ENCODE measurements at regions not wholly inside any gene's neighbourhood (a gene's known extent, or its start where the extent isn't known, plus 50 kb on each side); places are given as distances from the start of the nearest gene placed in this dataset.
"Not testable (repeated sequence)": the region's sequence is repeated elsewhere in the genome, so short reads cannot be mapped to it uniquely, and the experiment has no call there.

GRCh38 chr7:124630395-124630794 lies 135.2 kb downstream of the GPR37 start:
- Mint-ChIP-seq H3K27ac (ENCODE audit: unreplicated experiment) (no peak overlapping the region), H3K4me3 (ENCODE audit: unreplicated experiment) (no peak overlapping the region), H3K9me3 (ENCODE audit: unreplicated experiment) (no peaks in the 10 kb centered on the region), H3K4me1 (ENCODE audit: low read depth, unreplicated experiment) (no peaks in the 10 kb centered on the region), H3K36me3 (ENCODE audit: insufficient read depth, unreplicated experiment) (no peaks in the 10 kb centered on the region), H3K27me3 (ENCODE audit: insufficient read depth, unreplicated experiment) (no peaks in the 10 kb centered on the region)
- ChIA-PET POLR2A (no interaction called here), CTCF (no interaction called here)
- Histone ChIP-seq H3K4me1 (no peaks in the 10 kb centered on the region), H3K9me3 (peaks cover 3% of the 10 kb centered on the region; the same call in 1 of the 2 replicates), H3K36me3 (ENCODE audit: control insufficient read depth, insufficient read depth, low read length) (no peaks in the 10 kb centered on the region), H3K27me3 (replicated peaks; ENCODE audit: control insufficient read depth, insufficient read depth, low read length) (no peaks in the 10 kb centered on the region), H3K4me3 (ENCODE audit: low read depth, low read length) (no peak overlapping the region)
- TF ChIP-seq, protein P1, sequence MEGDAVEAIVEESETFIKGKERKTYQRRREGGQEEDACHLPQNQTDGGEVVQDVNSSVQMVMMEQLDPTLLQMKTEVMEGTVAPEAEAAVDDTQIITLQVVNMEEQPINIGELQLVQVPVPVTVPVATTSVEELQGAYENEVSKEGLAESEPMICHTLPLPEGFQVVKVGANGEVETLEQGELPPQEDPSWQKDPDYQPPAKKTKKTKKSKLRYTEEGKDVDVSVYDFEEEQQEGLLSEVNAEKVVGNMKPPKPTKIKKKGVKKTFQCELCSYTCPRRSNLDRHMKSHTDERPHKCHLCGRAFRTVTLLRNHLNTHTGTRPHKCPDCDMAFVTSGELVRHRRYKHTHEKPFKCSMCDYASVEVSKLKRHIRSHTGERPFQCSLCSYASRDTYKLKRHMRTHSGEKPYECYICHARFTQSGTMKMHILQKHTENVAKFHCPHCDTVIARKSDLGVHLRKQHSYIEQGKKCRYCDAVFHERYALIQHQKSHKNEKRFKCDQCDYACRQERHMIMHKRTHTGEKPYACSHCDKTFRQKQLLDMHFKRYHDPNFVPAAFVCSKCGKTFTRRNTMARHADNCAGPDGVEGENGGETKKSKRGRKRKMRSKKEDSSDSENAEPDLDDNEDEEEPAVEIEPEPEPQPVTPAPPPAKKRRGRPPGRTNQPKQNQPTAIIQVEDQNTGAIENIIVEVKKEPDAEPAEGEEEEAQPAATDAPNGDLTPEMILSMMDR (IDR thresholded peaks at IDR 0.05; ENCODE audit: insufficient read depth in 1 of 2, low read depth in 1 of 2, low read length in 1 of 2, severe bottlenecking in 1 of 2, unreplicated experiment in 1 of 2): no peak
- BruUV-seq (replicated peaks): no TSS peak
- intact Hi-C loops (cut with micrococcal nuclease; ENCODE audit: unreplicated experiment): no loop called here
- DNase-seq: no peak

DNA sequence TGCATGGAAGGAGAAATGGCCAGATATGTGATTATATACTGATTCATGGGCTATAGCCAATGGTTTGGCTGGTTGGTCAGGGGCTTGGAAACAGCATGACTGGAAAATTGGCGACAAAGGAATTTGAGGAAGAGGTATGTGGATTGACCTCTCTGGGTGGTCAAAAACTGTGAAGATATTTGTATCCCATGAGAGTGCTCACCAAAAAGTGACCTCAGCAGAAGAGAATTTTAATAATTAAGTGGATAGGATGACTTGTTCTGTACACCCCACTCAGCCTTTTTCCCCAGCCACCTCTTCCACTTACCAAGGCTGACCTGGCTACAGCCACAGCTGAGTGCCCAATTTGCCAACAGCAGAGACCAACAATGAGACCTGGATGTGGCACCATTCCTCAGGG lies 146.7 kb downstream of the GPR37 start:
- no peaks in the 10 kb centered on the region for H3K36me3 ChIP-seq (ENCODE audit: control insufficient read depth, insufficient read depth, low read length)
- Mint-ChIP-seq H3K4me1 (ENCODE audit: low read depth, unreplicated experiment) (no peaks in the 10 kb centered on the region), H3K27me3 (ENCODE audit: insufficient read depth, unreplicated experiment) (no peaks in the 10 kb centered on the region), H3K36me3 (ENCODE audit: insufficient read depth, unreplicated experiment) (no peaks in the 10 kb centered on the region), H3K27ac (ENCODE audit: unreplicated experiment) (no peak overlapping the region), H3K4me3 (ENCODE audit: unreplicated experiment) (no peak overlapping the region), H3K9me3 (ENCODE audit: unreplicated experiment) (no peaks in the 10 kb centered on the region)
- no TSS peak for BruUV-seq (replicated peaks)
- ChIA-PET POLR2A (no interaction called here), CTCF (no interaction called here)
- H3K9me3 ChIP-seq: no peaks in the 10 kb centered on the region
- no peaks in the 10 kb centered on the region for H3K4me1 ChIP-seq
- no peak overlapping the region for H3K4me3 ChIP-seq (ENCODE audit: low read depth, low read length)
- TF ChIP-seq, protein P1 (IDR thresholded peaks at IDR 0.05; ENCODE audit: insufficient read depth in 1 of 2, low read depth in 1 of 2, low read length in 1 of 2, severe bottlenecking in 1 of 2, unreplicated experiment in 1 of 2): no peak
- no peak for DNase-seq
- H3K27me3 ChIP-seq (replicated peaks; ENCODE audit: control insufficient read depth, insufficient read depth, low read length): no peaks in the 10 kb centered on the region
- intact Hi-C loops (cut with micrococcal nuclease; ENCODE audit: unreplicated experiment): no loop called here

GRCh38 chr7:124618051-124618450 lies 147.5 kb downstream of the GPR37 start:
- CTCF ChIA-PET; H3K4me3 Mint-ChIP-seq (ENCODE audit: unreplicated experiment); DNase-seq; H3K27me3 Mint-ChIP-seq (ENCODE audit: insufficient read depth, unreplicated experiment); BruUV-seq (replicated peaks); H3K27me3 ChIP-seq (replicated peaks; ENCODE audit: control insufficient read depth, insufficient read depth, low read length); POLR2A ChIA-PET; H3K4me1 Mint-ChIP-seq (ENCODE audit: low read depth, unreplicated experiment); H3K36me3 Mint-ChIP-seq (ENCODE audit: insufficient read depth, unreplicated experiment); intact Hi-C loops (cut with micrococcal nuclease; ENCODE audit: unreplicated experiment); H3K9me3 Mint-ChIP-seq (ENCODE audit: unreplicated experiment); H3K27ac Mint-ChIP-seq (ENCODE audit: unreplicated experiment); H3K9me3 ChIP-seq; H3K4me3 ChIP-seq (ENCODE audit: low read depth, low read length); H3K4me1 ChIP-seq; H3K36me3 ChIP-seq (ENCODE audit: control insufficient read depth, insufficient read depth, low read length): not testable (repeated sequence)

DNA sequence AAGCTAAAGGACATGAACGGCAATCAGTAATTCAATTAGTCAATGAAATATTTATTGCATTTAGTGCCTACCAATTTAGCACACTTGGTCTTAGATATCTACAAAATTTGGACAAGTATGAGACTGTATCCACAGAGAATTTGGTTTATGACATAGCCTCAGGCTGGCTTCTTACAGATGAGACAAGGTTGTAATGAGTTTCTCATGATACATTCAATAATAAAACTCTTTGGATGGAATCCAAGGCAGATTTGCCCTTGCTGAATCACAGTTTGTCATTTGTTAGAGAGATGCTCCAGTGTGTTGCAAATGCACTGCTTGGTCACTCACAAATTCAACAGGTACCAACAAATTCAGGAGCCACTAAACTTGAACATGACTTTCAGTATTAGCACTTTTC lies 162.5 kb downstream of the GPR37 start:
- no peak overlapping the region for H3K4me3 Mint-ChIP-seq (ENCODE audit: unreplicated experiment)
- DNase-seq: no peak
- H3K9me3 ChIP-seq: no peaks in the 10 kb centered on the region
- H3K4me3 ChIP-seq (ENCODE audit: low read depth, low read length): no peak overlapping the region
- H3K4me1 Mint-ChIP-seq (ENCODE audit: low read depth, unreplicated experiment): no peaks in the 10 kb centered on the region
- no peak overlapping the region for H3K27ac Mint-ChIP-seq (ENCODE audit: unreplicated experiment)
- ChIA-PET POLR2A (no interaction called here), CTCF (no interaction called here)
- H3K36me3 ChIP-seq (ENCODE audit: control insufficient read depth, insufficient read depth, low read length): no peaks in the 10 kb centered on the region
- no peaks in the 10 kb centered on the region for H3K36me3 Mint-ChIP-seq (ENCODE audit: insufficient read depth, unreplicated experiment)
- H3K9me3 Mint-ChIP-seq (ENCODE audit: unreplicated experiment): no peaks in the 10 kb centered on the region
- intact Hi-C loops (cut with micrococcal nuclease; ENCODE audit: unreplicated experiment): no loop called here
- TF ChIP-seq, protein P1 (IDR thresholded peaks at IDR 0.05; ENCODE audit: insufficient read depth in 1 of 2, low read depth in 1 of 2, low read length in 1 of 2, severe bottlenecking in 1 of 2, unreplicated experiment in 1 of 2): no peak
- H3K4me1 ChIP-seq: no peaks in the 10 kb centered on the region
- H3K27me3 Mint-ChIP-seq (ENCODE audit: insufficient read depth, unreplicated experiment): no peaks in the 10 kb centered on the region
- H3K27me3 ChIP-seq (replicated peaks; ENCODE audit: control insufficient read depth, insufficient read depth, low read length): no peaks in the 10 kb centered on the region
- no TSS peak for BruUV-seq (replicated peaks)

Data from Caco-2 (cell line).